SH-SY5Y (cell line): ENCODE measurements at regions not wholly inside any gene's neighbourhood (a gene's known extent, or its start where the extent isn't known, plus 50 kb on each side); places are given as distances from the start of the nearest gene placed in this dataset.

Source experiments
- GATA2 ChIP-seq: IDR thresholded peaks from 2 replicates; pipeline ENCODE4 v1.6.1; 2011; ENCODE audit warnings: mild to moderate bottlenecking, low read depth, low read length
- GATA3 ChIP-seq: IDR thresholded peaks from 2 replicates; pipeline ENCODE4 v1.6.1; 2011; ENCODE audit warnings: low read depth, mild to moderate bottlenecking, low read length, moderate library complexity

- TF ChIP-seq GATA2 = no peak
- TF ChIP-seq GATA3 = no peak
These were observed 238.9 kb downstream of the EMP1 start for GRCh38 chr12:13435235-13435933.

- TF ChIP-seq GATA2 (no peak), GATA3 (no peak)
These were observed 237.2 kb downstream of the EMP1 start for GRCh38 chr12:13433768-13434167.

GRCh38 chr12:13431041-13431440, 234.5 kb downstream of the EMP1 start:
- TF ChIP-seq GATA2 = no peak
- no peak for TF ChIP-seq GATA3

DNA sequence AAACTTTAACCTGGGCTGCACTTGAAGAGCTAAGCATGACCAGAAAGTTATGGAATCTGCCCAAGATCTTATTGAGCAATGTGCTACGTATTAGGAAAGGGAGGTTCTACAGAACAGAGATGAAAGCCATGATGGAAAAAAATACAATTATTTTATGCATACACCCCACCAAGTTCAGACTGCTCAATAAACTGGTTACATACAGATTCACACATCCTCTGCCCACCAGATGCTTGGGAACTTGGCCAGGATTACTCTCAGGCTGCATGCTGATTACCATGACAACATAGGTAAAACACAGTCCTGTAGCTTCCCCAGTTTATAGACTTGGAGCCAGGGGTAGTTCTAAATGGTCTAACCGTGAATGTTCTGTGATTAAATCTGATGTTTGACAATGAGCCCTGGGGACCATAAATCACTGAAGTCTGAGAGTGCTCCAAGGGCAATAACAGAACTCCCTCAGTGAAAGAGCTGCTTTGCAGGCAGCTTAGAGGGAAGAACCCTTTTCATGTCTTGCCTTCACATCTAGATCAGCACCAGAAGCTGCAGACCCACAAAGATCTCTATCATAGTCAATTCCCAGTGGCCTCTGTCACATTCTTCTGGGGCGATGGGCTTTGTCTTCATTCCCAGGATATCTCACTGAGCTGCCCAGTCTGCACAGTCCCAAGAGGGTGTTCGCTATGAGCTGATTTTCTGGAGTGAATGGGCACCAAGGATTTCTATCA, 232.2 kb downstream of the EMP1 start:
- TF ChIP-seq GATA2 (peak; percentile 34; the same call in 1 of the 2 replicates), GATA3 (no peak)

DNA sequence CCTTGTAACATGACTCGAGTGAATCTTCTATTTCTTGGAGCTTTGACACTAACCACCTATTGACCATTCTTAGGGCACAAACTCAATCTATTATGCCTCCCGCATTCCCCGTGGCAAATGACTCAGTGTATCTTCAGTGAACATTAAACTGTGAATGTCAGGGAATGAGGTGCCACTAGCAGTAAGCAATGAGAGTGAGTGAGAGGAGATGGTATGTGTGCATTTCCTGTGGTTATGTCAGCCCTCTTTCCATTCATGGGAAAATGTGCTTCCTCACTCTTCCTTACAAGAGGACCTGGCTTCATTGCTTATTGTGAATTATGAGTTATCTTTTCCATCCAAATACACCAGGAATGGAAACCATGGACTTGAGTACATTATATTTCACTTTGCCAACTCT, 229.2 kb downstream of the EMP1 start:
- TF ChIP-seq GATA3 = no peak
- no peak for TF ChIP-seq GATA2

DNA sequence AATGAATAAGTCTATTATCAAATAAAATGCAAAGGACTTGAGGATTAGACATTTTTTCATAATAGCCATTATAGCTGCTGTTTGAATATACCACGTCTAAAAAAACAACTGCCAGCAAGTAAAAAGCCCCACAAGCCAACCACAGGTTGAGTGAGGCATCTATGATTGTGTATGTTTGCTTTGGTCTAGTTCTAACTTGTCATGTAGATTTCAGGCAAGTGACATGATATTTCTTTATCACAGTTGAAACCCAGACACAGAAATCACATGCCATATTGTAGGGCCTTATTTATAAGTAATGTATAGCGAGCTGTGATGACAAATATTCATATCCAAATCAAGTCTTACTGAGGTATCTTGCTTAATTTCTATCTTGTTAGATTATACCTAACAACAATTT, 225.8 kb downstream of the EMP1 start:
- TF ChIP-seq GATA3 (no peak), GATA2 (no peak)

- TF ChIP-seq GATA2 = no peak
- TF ChIP-seq GATA3 = no peak
These were observed 221.0 kb downstream of the EMP1 start for GRCh38 chr12:13417516-13417915.

- TF ChIP-seq GATA2 = no peak
- no peak for TF ChIP-seq GATA3
These were observed 214.8 kb downstream of the EMP1 start for GRCh38 chr12:13411287-13411686.

GRCh38 chr12:13405961-13406703, 209.6 kb downstream of the EMP1 start:
- no peak for TF ChIP-seq GATA2
- no peak for TF ChIP-seq GATA3

DNA sequence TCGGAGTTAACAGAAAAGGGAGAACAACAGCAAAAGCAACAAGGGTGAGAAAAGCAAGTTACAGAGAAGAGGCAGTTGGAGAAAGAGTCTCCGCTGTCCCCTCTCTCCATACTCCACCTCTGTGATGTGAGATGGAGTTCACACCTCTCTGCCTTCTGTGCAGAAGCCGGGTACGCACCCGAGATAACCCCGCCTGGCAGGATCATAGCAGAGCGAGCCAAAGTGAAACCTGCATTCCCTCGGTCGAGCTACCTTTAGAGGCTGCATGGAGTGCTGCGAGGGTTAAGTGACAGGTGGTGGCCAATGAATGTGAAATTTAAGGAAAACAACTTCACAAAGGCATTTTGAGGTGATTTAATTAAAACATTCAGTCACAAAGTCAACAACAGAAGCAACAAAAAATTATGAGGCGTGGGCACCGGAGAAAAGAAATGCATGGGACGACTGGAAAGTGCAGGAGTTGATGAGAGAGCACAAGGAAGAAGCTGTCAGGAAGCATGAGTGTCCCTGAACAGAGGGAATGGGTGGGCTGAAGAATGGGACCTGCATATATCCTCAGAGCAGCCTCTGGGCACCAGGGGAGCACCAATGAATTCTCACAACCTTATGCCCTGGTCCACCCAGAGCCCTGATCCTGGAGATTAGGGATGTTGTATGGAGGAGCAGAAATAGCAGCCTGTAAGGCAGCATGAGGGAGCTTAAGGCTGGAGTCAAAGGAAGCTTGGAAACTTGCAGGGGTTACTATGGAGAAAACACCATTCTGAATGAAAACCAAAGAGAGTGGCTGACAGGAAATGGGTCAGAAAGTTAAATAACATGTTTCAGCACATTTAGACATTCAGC, 208.3 kb downstream of the EMP1 start:
- TF ChIP-seq GATA3 (no peak), GATA2 (no peak)

DNA sequence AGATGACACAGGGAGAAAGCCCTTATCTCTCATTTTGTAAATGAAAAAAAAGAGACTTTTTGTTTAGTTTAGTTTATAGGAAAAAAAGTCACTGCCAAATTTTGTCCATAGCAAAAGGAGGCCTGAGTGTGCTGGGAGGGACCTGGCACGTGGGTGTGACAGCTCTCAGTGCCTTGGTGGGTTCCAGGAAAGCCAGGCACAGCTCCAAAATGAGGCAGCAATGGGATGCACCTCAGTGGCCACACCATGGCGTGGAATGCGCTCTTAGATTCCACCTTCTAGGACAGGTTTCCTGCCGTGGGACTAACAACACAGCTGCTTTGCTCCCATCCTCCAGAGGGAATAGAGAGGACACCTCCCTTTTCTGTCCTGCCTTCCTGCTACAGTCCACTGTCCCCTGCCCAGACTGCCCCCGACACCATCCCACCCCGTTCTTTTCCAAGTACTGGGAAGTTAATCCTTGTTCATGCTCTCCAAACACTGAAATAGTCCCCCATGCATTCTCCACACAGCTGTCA, 207.6 kb downstream of the EMP1 start:
- TF ChIP-seq GATA3 (no peak), GATA2 (no peak)

- TF ChIP-seq GATA2 = no peak
- TF ChIP-seq GATA3 = no peak
These were observed 194.4 kb downstream of the EMP1 start for GRCh38 chr12:13390918-13391317.

GRCh38 chr12:13390381-13390861, 193.9 kb downstream of the EMP1 start:
- TF ChIP-seq GATA3 (peak; percentile 19; the same call in 1 of the 2 replicates), GATA2 (peak; percentile 81)
